ENCODE measurements at regions not wholly inside any gene's neighbourhood (a gene's known extent, or its start where the extent isn't known, plus 50 kb on each side); places are given as distances from the start of the nearest gene placed in this dataset.
A peak's percentile ranks its signal among the peaks of the same experiment; 100 is the strongest.

DNA sequence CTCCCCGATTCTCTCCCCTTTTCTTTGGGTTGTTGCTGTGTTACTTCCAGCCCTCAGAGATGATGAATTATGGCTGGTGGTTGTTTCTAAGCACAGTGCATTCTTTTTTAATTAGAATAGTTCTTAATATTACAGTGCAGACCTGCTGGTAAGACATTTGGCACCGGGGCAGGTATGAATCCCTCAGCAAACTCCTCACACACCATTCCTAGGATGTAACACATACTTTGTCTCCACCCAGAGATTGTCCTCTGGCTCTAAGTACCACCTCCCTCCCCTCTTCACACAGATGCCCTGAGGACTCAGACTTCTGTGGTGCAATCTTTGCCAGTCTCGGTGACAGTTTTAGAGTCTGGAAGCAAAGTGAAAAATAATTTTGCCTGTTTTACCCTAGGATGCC is 143.1 kb downstream of the HLX start:
- ChIA-PET CTCF (no interaction called here), POLR2A (no interaction called here)
- Histone ChIP-seq H3K79me2 (ENCODE audit: insufficient read depth) (no peaks in the 10 kb centered on the region), H3K27ac (ENCODE audit: low read depth in 2 of 2, low read length in 1 of 2) (peak overlapping the region in 1 of 2 experiments; percentile 81; a peak in 2 of 4 replicates), H3K4me1 (ENCODE audit: control insufficient read depth in 1 of 2, insufficient read depth in 2 of 2, low read depth in 1 of 2, low read length in 1 of 2) (peaks cover 0 to 9% of the 10 kb centered on the region in 2 experiments; a peak in 2 of 4 replicates), H3K9ac (no peak overlapping the region), H2AFZ (ENCODE audit: low read depth) (no peak overlapping the region), H3K9me3 (no peaks in the 10 kb centered on the region), H3K36me3 (replicated peaks in 1 of 2; ENCODE audit: control insufficient read depth in 1 of 2, insufficient read depth in 2 of 2, low read length in 1 of 2) (no peaks in the 10 kb centered on the region), H4K20me1 (ENCODE audit: insufficient read depth) (no peaks in the 10 kb centered on the region), H3K9me2 (no peaks in the 10 kb centered on the region), H3K27me3 (ENCODE audit: insufficient read depth) (no peaks in the 10 kb centered on the region), H3K4me3 (ENCODE audit: low read depth in 2 of 2, low read length in 1 of 2) (no peak overlapping the region), H3K4me2 (no peak overlapping the region), H3F3A (replicated peaks; ENCODE audit: insufficient read depth) (no peaks in the 10 kb centered on the region)
- DNase-seq, result no peak
- 68% methylated on average over 3 of the region's 3 CpGs for WGBS (ENCODE audit: low lambda C conversion rate)
- TF ChIP-seq, protein P1, sequence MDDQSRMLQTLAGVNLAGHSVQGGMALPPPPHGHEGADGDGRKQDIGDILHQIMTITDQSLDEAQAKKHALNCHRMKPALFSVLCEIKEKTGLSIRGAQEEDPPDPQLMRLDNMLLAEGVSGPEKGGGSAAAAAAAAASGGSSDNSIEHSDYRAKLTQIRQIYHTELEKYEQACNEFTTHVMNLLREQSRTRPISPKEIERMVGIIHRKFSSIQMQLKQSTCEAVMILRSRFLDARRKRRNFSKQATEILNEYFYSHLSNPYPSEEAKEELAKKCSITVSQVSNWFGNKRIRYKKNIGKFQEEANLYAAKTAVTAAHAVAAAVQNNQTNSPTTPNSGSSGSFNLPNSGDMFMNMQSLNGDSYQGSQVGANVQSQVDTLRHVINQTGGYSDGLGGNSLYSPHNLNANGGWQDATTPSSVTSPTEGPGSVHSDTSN (IDR thresholded peaks at IDR 0.05), result 0 out of 2 replicates have a peak, but pooled peaks have one; percentile 17
- TF ChIP-seq TCF12 (IDR thresholded peaks at IDR 0.05) (peak; percentile 35; the same call in 1 of the 2 replicates), FOXM1 (IDR thresholded peaks at IDR 0.05; ENCODE audit: low read depth) (no peak), EP300 (IDR thresholded peaks at IDR 0.05; ENCODE audit: borderline replicate concordance in 1 of 2, low read depth in 1 of 2, low read length in 1 of 2) (peak in 1 of 2 experiments; percentile 21; a peak in 1 of 4 replicates)
- TF ChIP-seq, protein P2, sequence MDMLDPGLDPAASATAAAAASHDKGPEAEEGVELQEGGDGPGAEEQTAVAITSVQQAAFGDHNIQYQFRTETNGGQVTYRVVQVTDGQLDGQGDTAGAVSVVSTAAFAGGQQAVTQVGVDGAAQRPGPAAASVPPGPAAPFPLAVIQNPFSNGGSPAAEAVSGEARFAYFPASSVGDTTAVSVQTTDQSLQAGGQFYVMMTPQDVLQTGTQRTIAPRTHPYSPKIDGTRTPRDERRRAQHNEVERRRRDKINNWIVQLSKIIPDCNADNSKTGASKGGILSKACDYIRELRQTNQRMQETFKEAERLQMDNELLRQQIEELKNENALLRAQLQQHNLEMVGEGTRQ (IDR thresholded peaks at IDR 0.05; ENCODE audit: borderline replicate concordance, low read depth, low read length), result no peak

DNA sequence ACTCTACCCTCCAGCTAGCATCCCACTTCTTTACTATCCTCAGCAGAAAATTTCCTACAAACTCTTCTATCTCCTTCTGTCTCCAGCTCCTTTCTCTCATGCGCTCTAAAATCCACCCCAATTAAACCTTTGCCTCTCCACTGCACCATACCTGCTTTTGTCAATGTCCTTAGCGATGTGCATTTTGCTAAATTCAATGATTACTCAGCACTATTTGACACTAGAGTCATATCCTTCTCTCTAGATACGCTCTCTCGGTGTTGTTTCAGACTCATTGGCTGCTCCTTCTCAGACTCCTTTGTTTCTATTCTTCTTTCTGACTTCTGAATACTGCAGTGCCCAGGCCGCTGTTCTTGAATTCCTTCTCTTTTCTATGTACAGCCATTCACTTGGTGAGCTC is 144.2 kb downstream of the HLX start:
- H3K9me2 ChIP-seq, result no peaks in the 10 kb centered on the region
- H3K27ac ChIP-seq (ENCODE audit: low read depth in 2 of 2, low read length in 1 of 2), result no peak overlapping the region
- POLR2A ChIA-PET, result no interaction called here
- no peaks in the 10 kb centered on the region for H3K9me3 ChIP-seq
- no peaks in the 10 kb centered on the region for H4K20me1 ChIP-seq (ENCODE audit: insufficient read depth)
- H3K4me2 ChIP-seq, result no peak overlapping the region
- H3K27me3 ChIP-seq (ENCODE audit: insufficient read depth), result no peaks in the 10 kb centered on the region
- no peak overlapping the region for H2AFZ ChIP-seq (ENCODE audit: low read depth)
- no peaks in the 10 kb centered on the region for H3F3A ChIP-seq (replicated peaks; ENCODE audit: insufficient read depth)
- CTCF ChIA-PET, result interaction anchor here (1.1 kb wide), 1 partner anchor 180 kb away, joined by 4 read pairs; no protein-coding TSS in a partner anchor
- no peaks in the 10 kb centered on the region for H3K79me2 ChIP-seq (ENCODE audit: insufficient read depth)
- no peak for DNase-seq
- peaks cover 0 to 9% of the 10 kb centered on the region in 2 experiments; a peak in 2 of 4 replicates for H3K4me1 ChIP-seq (ENCODE audit: control insufficient read depth in 1 of 2, insufficient read depth in 2 of 2, low read depth in 1 of 2, low read length in 1 of 2)
- H3K9ac ChIP-seq, result no peak overlapping the region
- no peak for TF ChIP-seq MXI1 (IDR thresholded peaks at IDR 0.05; ENCODE audit: low read depth, low read length)
- TF ChIP-seq, protein P3, sequence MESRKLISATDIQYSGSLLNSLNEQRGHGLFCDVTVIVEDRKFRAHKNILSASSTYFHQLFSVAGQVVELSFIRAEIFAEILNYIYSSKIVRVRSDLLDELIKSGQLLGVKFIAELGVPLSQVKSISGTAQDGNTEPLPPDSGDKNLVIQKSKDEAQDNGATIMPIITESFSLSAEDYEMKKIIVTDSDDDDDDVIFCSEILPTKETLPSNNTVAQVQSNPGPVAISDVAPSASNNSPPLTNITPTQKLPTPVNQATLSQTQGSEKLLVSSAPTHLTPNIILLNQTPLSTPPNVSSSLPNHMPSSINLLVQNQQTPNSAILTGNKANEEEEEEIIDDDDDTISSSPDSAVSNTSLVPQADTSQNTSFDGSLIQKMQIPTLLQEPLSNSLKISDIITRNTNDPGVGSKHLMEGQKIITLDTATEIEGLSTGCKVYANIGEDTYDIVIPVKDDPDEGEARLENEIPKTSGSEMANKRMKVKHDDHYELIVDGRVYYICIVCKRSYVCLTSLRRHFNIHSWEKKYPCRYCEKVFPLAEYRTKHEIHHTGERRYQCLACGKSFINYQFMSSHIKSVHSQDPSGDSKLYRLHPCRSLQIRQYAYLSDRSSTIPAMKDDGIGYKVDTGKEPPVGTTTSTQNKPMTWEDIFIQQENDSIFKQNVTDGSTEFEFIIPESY (IDR thresholded peaks at IDR 0.05; ENCODE audit: borderline replicate concordance, low read depth), result no peak
- TF ChIP-seq EP300 (IDR thresholded peaks at IDR 0.05; ENCODE audit: borderline replicate concordance in 1 of 2, low read depth in 1 of 2, low read length in 1 of 2), result no peak
- TF ChIP-seq MEF2A (IDR thresholded peaks at IDR 0.05; ENCODE audit: borderline replicate concordance, low read depth), result no peak
- TF ChIP-seq CHD2 (IDR thresholded peaks at IDR 0.05; ENCODE audit: low read length, partially characterized antibody), result no peak
- TF ChIP-seq EZH2phosphoT487 (IDR thresholded peaks at IDR 0.05; ENCODE audit: borderline replicate concordance, low read depth), result no peak
- TF ChIP-seq, protein P4, sequence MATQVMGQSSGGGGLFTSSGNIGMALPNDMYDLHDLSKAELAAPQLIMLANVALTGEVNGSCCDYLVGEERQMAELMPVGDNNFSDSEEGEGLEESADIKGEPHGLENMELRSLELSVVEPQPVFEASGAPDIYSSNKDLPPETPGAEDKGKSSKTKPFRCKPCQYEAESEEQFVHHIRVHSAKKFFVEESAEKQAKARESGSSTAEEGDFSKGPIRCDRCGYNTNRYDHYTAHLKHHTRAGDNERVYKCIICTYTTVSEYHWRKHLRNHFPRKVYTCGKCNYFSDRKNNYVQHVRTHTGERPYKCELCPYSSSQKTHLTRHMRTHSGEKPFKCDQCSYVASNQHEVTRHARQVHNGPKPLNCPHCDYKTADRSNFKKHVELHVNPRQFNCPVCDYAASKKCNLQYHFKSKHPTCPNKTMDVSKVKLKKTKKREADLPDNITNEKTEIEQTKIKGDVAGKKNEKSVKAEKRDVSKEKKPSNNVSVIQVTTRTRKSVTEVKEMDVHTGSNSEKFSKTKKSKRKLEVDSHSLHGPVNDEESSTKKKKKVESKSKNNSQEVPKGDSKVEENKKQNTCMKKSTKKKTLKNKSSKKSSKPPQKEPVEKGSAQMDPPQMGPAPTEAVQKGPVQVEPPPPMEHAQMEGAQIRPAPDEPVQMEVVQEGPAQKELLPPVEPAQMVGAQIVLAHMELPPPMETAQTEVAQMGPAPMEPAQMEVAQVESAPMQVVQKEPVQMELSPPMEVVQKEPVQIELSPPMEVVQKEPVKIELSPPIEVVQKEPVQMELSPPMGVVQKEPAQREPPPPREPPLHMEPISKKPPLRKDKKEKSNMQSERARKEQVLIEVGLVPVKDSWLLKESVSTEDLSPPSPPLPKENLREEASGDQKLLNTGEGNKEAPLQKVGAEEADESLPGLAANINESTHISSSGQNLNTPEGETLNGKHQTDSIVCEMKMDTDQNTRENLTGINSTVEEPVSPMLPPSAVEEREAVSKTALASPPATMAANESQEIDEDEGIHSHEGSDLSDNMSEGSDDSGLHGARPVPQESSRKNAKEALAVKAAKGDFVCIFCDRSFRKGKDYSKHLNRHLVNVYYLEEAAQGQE (IDR thresholded peaks at IDR 0.05; ENCODE audit: low read depth, low read length), result no peak
- TF ChIP-seq GATA2 (CRISPR knock-in tag; IDR thresholded peaks at IDR 0.05), result no peak
- H3K4me3 ChIP-seq (ENCODE audit: low read depth in 2 of 2, low read length in 1 of 2), result no peak overlapping the region
- no peaks in the 10 kb centered on the region for H3K36me3 ChIP-seq (replicated peaks in 1 of 2; ENCODE audit: control insufficient read depth in 1 of 2, insufficient read depth in 2 of 2, low read length in 1 of 2)
- 91% methylated on average over 5 of the region's 5 CpGs for WGBS (ENCODE audit: low lambda C conversion rate)
